A673 (cell line): ENCODE measurements at regions not wholly inside any gene's neighbourhood (a gene's known extent, or its start where the extent isn't known, plus 50 kb on each side); places are given as distances from the start of the nearest gene placed in this dataset.

ENCODE experiments used
- BruUV-seq: library from RNA; stranded (reverse); fragments of 400-500 nt; replicated peaks from 2 replicates; lab custom pipeline; 2021; lab: Mats Ljungman, UMichigan
- CTCF ChIA-PET: fragments of 300-600 bp; sonication (Branson Sonifier 250); formaldehyde crosslinking; loops from one replicate; lab custom pipeline; 2022; ENCODE audit warnings: antibody characterized with exemption; lab: Charles Lee
- POLR2A ChIA-PET: fragments of 300-600 bp; sonication (Branson Sonifier 250); formaldehyde crosslinking; loops from one replicate; lab custom pipeline; 2022; ENCODE audit warnings: antibody characterized with exemption; ENCODE audit not compliant: low non-redundant PET; lab: Charles Lee
- DNase-seq: peaks from one replicate; pipeline ENCODE4 v3.0.0-alpha.2; 2015; ENCODE audit warnings: low spot score
- H3K27ac ChIP-seq: fragments of 200-600 bp; sonication (generic); 2 replicates; pipeline ENCODE4 v1.5.1; 2016; ENCODE audit warnings: mixed run types, low read depth, mild to moderate bottlenecking, mixed read lengths, antibody characterized with exemption, low read length; ENCODE audit not compliant: poor library complexity, severe bottlenecking
- H3K27me3 ChIP-seq: fragments of 200-600 bp; sonication (generic); replicated peaks from 2 replicates; pipeline ENCODE4 v1.6.1; 2017; ENCODE audit warnings: mixed run types, low read depth, mild to moderate bottlenecking, mixed read lengths, antibody characterized with exemption, low read length; ENCODE audit not compliant: insufficient read depth, poor library complexity
- H3K36me3 ChIP-seq: fragments of 200-600 bp; sonication (generic); 2 replicates; pipeline ENCODE4 v1.6.1; 2016; ENCODE audit warnings: mixed run types, mild to moderate bottlenecking, mixed read lengths, antibody characterized with exemption, low read length; ENCODE audit not compliant: insufficient read depth, poor library complexity, severe bottlenecking
- H3K4me1 ChIP-seq: fragments of 200-600 bp; sonication (generic); 2 replicates; pipeline ENCODE4 v1.6.1; 2017; ENCODE audit warnings: mixed run types, mild to moderate bottlenecking, mixed read lengths, antibody characterized with exemption, low read length; ENCODE audit not compliant: insufficient read depth, poor library complexity, severe bottlenecking
- H3K4me3 ChIP-seq: fragments of 200-600 bp; sonication (generic); 2 replicates; pipeline ENCODE4 v1.5.1; 2016; ENCODE audit warnings: low read depth, mixed run types, mild to moderate bottlenecking, mixed read lengths, low read length; ENCODE audit not compliant: poor library complexity, severe bottlenecking
- H3K9me3 ChIP-seq: fragments of 200-600 bp; sonication (generic); 2 replicates; pipeline ENCODE4 v1.6.1; 2016; ENCODE audit warnings: mixed run types, low read depth, mild to moderate bottlenecking, mixed read lengths, antibody characterized with exemption, low read length; ENCODE audit not compliant: poor library complexity, severe bottlenecking
- CTCF ChIP-seq: fragments of 300-800, 200-600 bp; sonication (generic); conservative IDR thresholded peaks from 2 replicates; pipeline ENCODE4 v1.5.1; 2017; ENCODE audit warnings: low read depth, mild to moderate bottlenecking, antibody characterized with exemption, low read length, moderate library complexity, mixed read lengths
- EZH2 ChIP-seq: fragments of 200-600 bp; sonication (generic); IDR thresholded peaks from 2 replicates; pipeline ENCODE4 v1.6.1; 2017; ENCODE audit warnings: borderline replicate concordance, low read depth, mild to moderate bottlenecking, mixed read lengths, antibody characterized with exemption, low read length; ENCODE audit not compliant: poor library complexity, severe bottlenecking
- intact Hi-C: fragments of 100-400 bp; cut with micrococcal nuclease; formaldehyde crosslinking; loops from one replicate; pipeline ENCODE4 v1.10.0; 2022; ENCODE audit not compliant: unreplicated experiment

DNA sequence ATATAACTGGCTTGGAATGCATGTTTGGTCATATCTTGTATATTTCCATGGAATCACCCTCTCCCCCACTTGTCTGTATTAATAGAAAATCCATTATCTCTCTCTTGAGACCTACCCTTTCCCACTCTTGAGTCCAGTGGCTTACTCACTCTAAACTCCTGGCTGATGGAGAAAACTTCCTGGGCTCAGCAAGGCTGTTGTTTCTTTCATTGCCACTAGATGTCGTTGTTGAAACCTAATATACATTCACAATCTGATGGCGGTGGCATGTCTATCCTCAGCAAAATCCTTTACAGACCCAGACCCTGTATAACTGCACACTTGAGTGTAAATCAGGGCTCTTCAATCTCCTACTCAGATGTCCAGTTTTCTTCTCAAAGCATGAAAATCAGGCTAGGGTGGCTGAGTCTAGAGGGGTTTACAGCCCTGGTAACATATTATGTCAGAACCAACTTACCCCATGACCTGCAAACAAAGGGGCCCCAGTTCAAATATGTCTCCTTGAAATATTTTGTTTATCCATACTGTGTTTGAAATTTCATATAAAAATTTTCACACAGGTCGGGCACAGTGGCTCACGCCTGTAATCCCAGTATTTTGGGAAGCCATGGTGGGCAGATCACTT is 70.0 kb upstream of the FAM241A start:
- Histone ChIP-seq H3K9me3 (no peaks in the 10 kb centered on the region), H3K27ac (no peak overlapping the region), H3K36me3 (no peaks in the 10 kb centered on the region), H3K4me1 (no peaks in the 10 kb centered on the region), H3K4me3 (no peak overlapping the region), H3K27me3 (no peaks in the 10 kb centered on the region)
- POLR2A ChIA-PET = no interaction called here
- TF ChIP-seq CTCF (peak; percentile 80), EZH2 (no peak)
- no TSS peak for BruUV-seq
- CTCF ChIA-PET = no interaction called here
- DNase-seq = peak; percentile 76
- intact Hi-C loops = no loop called here

GRCh38 chr4:112075906-112076305 is 69.3 kb upstream of the FAM241A start:
- no peak for TF ChIP-seq CTCF
- no peak for TF ChIP-seq EZH2
- CTCF ChIA-PET = no interaction called here

GRCh38 chr4:112076919-112077608 is 68.2 kb upstream of the FAM241A start:
- no peak for DNase-seq
- Histone ChIP-seq H3K36me3 (no peaks in the 10 kb centered on the region), H3K4me1 (no peaks in the 10 kb centered on the region), H3K27me3 (no peaks in the 10 kb centered on the region), H3K4me3 (no peak overlapping the region), H3K9me3 (no peaks in the 10 kb centered on the region), H3K27ac (no peak overlapping the region)
- TF ChIP-seq CTCF (no peak), EZH2 (no peak)
- intact Hi-C loops = no loop called here
- POLR2A ChIA-PET = no interaction called here
- BruUV-seq = no TSS peak
- CTCF ChIA-PET = no interaction called here

More at GRCh38 chr4:112075906-112076305, 69.3 kb upstream of the FAM241A start:
- no peak for DNase-seq
- Histone ChIP-seq H3K27ac (no peak overlapping the region), H3K4me3 (no peak overlapping the region), H3K27me3 (no peaks in the 10 kb centered on the region), H3K36me3 (no peaks in the 10 kb centered on the region), H3K9me3 (no peaks in the 10 kb centered on the region), H3K4me1 (no peaks in the 10 kb centered on the region)
- no TSS peak for BruUV-seq
- POLR2A ChIA-PET = no interaction called here
- intact Hi-C loops = no loop called here
